ENCODE measurements at regions not wholly inside any gene's neighbourhood (a gene's known extent, or its start where the extent isn't known, plus 50 kb on each side); places are given as distances from the start of the nearest gene placed in this dataset.

DNA sequence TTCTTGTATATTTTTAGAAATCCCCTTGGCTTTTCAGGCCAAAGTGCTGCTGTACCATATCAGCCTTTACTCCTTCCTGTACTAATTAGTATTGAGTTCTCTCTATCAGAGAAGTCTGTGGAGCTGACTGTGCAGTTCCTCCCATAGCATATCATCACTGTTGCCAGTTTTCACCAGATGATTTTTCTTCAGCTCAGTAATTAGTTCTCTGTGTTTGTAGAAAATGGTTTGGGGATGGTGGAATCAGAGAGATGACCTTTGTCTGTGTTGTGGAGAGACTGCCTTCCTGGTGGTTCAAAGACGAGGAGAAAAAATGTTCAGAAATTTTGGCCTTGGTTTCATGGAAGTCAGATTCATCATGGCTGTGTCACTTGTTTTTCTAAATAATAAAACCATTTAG lies 227.5 kb upstream of the ACTBL2 start:
- no peaks in the 10 kb centered on the region for H3K36me3 ChIP-seq
- no peak overlapping the region for H3K27ac ChIP-seq
- H3K4me1 ChIP-seq, result no peaks in the 10 kb centered on the region
- no peak for ATAC-seq
- H3K9me3 ChIP-seq, result no peaks in the 10 kb centered on the region
- H3K4me3 ChIP-seq, result no peak overlapping the region
- 19% methylated on average over 1 of the region's 1 CpG; no CpG with 5 or more reads in 1 of the 2 donors for WGBS, 2 donors (ENCODE audit: low coverage in 1 of 2)
- H3K27me3 ChIP-seq, result no peaks in the 10 kb centered on the region
- TF ChIP-seq POLR2A (IDR thresholded peaks at IDR 0.05), result no peak
- no peak for TF ChIP-seq CTCF (IDR thresholded peaks at IDR 0.05)
- TF ChIP-seq EP300 (IDR thresholded peaks at IDR 0.05), result no peak
- no peak for TF ChIP-seq POLR2AphosphoS5 (IDR thresholded peaks at IDR 0.05)

DNA sequence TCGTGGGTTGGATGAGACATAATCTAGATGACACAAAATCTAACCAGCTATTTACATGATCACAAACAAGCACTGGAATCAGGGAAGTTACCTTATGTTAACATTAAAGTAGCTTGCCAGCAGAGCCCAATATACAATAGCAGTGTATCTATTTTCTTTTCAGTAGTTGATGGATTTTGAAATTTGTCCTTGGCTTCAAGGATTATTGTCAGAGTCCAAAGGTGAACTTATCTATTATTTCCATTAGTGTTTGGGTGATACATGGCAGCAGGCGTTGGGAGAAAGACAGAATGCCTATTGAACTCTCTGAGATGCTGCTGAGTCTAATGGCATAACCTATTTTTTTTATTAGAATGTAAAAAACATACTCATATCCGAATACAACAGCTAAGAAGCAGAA lies 223.2 kb upstream of the ACTBL2 start:
- Histone ChIP-seq H3K4me3 (no peak overlapping the region), H3K4me1 (no peaks in the 10 kb centered on the region), H3K27me3 (no peaks in the 10 kb centered on the region), H3K9me3 (no peaks in the 10 kb centered on the region), H3K27ac (no peak overlapping the region), H3K36me3 (no peaks in the 10 kb centered on the region)
- 38 to 44% methylated on average over 3 of the region's 3 CpGs for WGBS, 2 donors (ENCODE audit: low coverage in 1 of 2)
- TF ChIP-seq CTCF (IDR thresholded peaks at IDR 0.05), result no peak
- TF ChIP-seq POLR2A (IDR thresholded peaks at IDR 0.05), result no peak
- no peak for TF ChIP-seq EP300 (IDR thresholded peaks at IDR 0.05)
- no peak for TF ChIP-seq POLR2AphosphoS5 (IDR thresholded peaks at IDR 0.05)
- ATAC-seq, result no peak

- H3K4me3 ChIP-seq, result no peak overlapping the region
- no peaks in the 10 kb centered on the region for H3K36me3 ChIP-seq
- peaks cover 0 to 4% (median 0%) of the 10 kb centered on the region in 3 donors for H3K4me1 ChIP-seq
- H3K27ac ChIP-seq, result no peak overlapping the region
- ATAC-seq, result no peak
- no peak for TF ChIP-seq EP300 (IDR thresholded peaks at IDR 0.05)
- no peak for TF ChIP-seq POLR2AphosphoS5 (IDR thresholded peaks at IDR 0.05)
- no peak for TF ChIP-seq CTCF (IDR thresholded peaks at IDR 0.05)
- no peak for TF ChIP-seq POLR2A (IDR thresholded peaks at IDR 0.05)
- H3K9me3 ChIP-seq, result no peaks in the 10 kb centered on the region
- WGBS, 2 donors (ENCODE audit: low coverage in 1 of 2), result 55 to 100% methylated on average over 1 of the region's 1 CpG
- no peaks in the 10 kb centered on the region for H3K27me3 ChIP-seq
These were observed 221.1 kb upstream of the ACTBL2 start for GRCh38 chr5:57703721-57704120.

GRCh38 chr5:57700484-57700883 lies 217.9 kb upstream of the ACTBL2 start:
- H3K27me3 ChIP-seq, result no peaks in the 10 kb centered on the region
- WGBS, 2 donors (ENCODE audit: low coverage in 1 of 2), result 90 to 94% methylated on average over 2 of the region's 2 CpGs
- H3K9me3 ChIP-seq, result no peaks in the 10 kb centered on the region
- no peak overlapping the region for H3K4me3 ChIP-seq
- H3K36me3 ChIP-seq, result no peaks in the 10 kb centered on the region
- TF ChIP-seq CTCF (IDR thresholded peaks at IDR 0.05), result no peak
- no peak for TF ChIP-seq POLR2A (IDR thresholded peaks at IDR 0.05)
- TF ChIP-seq EP300 (IDR thresholded peaks at IDR 0.05), result no peak
- no peak for TF ChIP-seq POLR2AphosphoS5 (IDR thresholded peaks at IDR 0.05)
- ATAC-seq, result no peak
- H3K27ac ChIP-seq, result no peak overlapping the region
- peaks cover 8 to 35% (median 12%) of the 10 kb centered on the region in 3 donors for H3K4me1 ChIP-seq

GRCh38 chr5:57700072-57700471 lies 217.5 kb upstream of the ACTBL2 start:
- Histone ChIP-seq H3K27ac (no peak overlapping the region), H3K36me3 (no peaks in the 10 kb centered on the region), H3K4me3 (no peak overlapping the region), H3K9me3 (no peaks in the 10 kb centered on the region), H3K4me1 (peaks cover 8 to 39% (median 12%) of the 10 kb centered on the region in 3 donors), H3K27me3 (no peaks in the 10 kb centered on the region)
- 93 to 95% methylated on average over 3 of the region's 3 CpGs for WGBS, 2 donors (ENCODE audit: low coverage in 1 of 2)
- TF ChIP-seq POLR2AphosphoS5 (IDR thresholded peaks at IDR 0.05) (no peak), EP300 (IDR thresholded peaks at IDR 0.05) (no peak), CTCF (IDR thresholded peaks at IDR 0.05) (no peak), POLR2A (IDR thresholded peaks at IDR 0.05) (no peak)
- no peak for ATAC-seq
